DOHH2 (cell line): ENCODE measurements at regions not wholly inside any gene's neighbourhood (a gene's known extent, or its start where the extent isn't known, plus 50 kb on each side); places are given as distances from the start of the nearest gene placed in this dataset.

ENCODE experiments used
- H3F3A ChIP-seq: fragments of 200-600 bp; sonication (generic), shearing (Covaris generic); 2 replicates; pipeline ENCODE4 v1.6.0; 2016; ENCODE audit warnings: antibody characterized with exemption, mild to moderate bottlenecking; ENCODE audit not compliant: control insufficient read depth, insufficient read depth
- H3K27ac ChIP-seq: fragments of 200-600 bp; sonication (generic); 2 replicates; pipeline ENCODE4 v1.5.1; 2014; ENCODE audit warnings: low read depth, mild to moderate bottlenecking, low read length, moderate library complexity
- H3K27me3 ChIP-seq: fragments of 200-600 bp; sonication (generic); 2 replicates; pipeline ENCODE4 v1.6.1; 2014; ENCODE audit warnings: mild to moderate bottlenecking, low read length, mixed read lengths; ENCODE audit not compliant: control insufficient read depth
- H3K36me3 ChIP-seq: fragments of 200-600 bp; sonication (generic); 2 replicates; pipeline ENCODE4 v1.6.1; 2014; ENCODE audit warnings: mild to moderate bottlenecking, low read length, moderate library complexity, mixed read lengths; ENCODE audit not compliant: control insufficient read depth
- H3K4me1 ChIP-seq: fragments of 200-600 bp; sonication (generic); 2 replicates; pipeline ENCODE4 v1.6.1; 2014; ENCODE audit warnings: mild to moderate bottlenecking, low read length, mixed read lengths; ENCODE audit not compliant: control insufficient read depth
- H3K4me2 ChIP-seq: fragments of 200-600 bp; sonication (generic); 2 replicates; pipeline ENCODE4 v1.6.0; 2014; ENCODE audit warnings: mild to moderate bottlenecking, low read length, moderate library complexity
- H3K4me3 ChIP-seq: fragments of 200-600 bp; sonication (generic); 2 replicates; pipeline ENCODE4 v1.5.1; 2014; ENCODE audit warnings: mild to moderate bottlenecking, low read length, mixed read lengths
- H3K79me2 ChIP-seq: fragments of 200-600 bp; sonication (generic); 2 replicates; pipeline ENCODE4 v1.6.1; 2014; ENCODE audit warnings: mild to moderate bottlenecking, low read length, mixed read lengths; ENCODE audit not compliant: control insufficient read depth
- H3K9me2 ChIP-seq: fragments of 200-600 bp; sonication (generic); replicated peaks from 2 replicates; pipeline ENCODE4 v1.6.1; 2014; ENCODE audit warnings: mild to moderate bottlenecking, low read length, mixed read lengths; ENCODE audit not compliant: control insufficient read depth
- H3K9me3 ChIP-seq: fragments of 200-600 bp; sonication (generic); 2 replicates; pipeline ENCODE4 v1.6.1; 2014; ENCODE audit warnings: antibody characterized with exemption, low read length, mixed read lengths; ENCODE audit not compliant: control insufficient read depth, insufficient read depth
- H4K20me1 ChIP-seq: fragments of 200-600 bp; sonication (generic); 2 replicates; pipeline ENCODE4 v1.6.0; 2014; ENCODE audit warnings: low read depth, mild to moderate bottlenecking, antibody characterized with exemption, low read length, moderate library complexity; ENCODE audit not compliant: control insufficient read depth, insufficient read depth
- CTCF ChIP-seq: fragments of 200-600 bp; sonication (generic); IDR thresholded peaks from one replicate; pipeline ENCODE4 v1.5.1; 2014; ENCODE audit warnings: antibody characterized with exemption, mild to moderate bottlenecking, low read depth, low read length; ENCODE audit not compliant: poor library complexity, severe bottlenecking
- EZH2phosphoT487 ChIP-seq: fragments of 200-600 bp; sonication (generic); IDR thresholded peaks from 2 replicates; pipeline ENCODE4 v1.6.1; 2017; ENCODE audit warnings: borderline replicate concordance, mild to moderate bottlenecking, antibody characterized with exemption, low read length, moderate library complexity, mixed read lengths

- no peaks in the 10 kb centered on the region for H3K9me3 ChIP-seq
- H3F3A ChIP-seq = no peaks in the 10 kb centered on the region
- H3K36me3 ChIP-seq = no peaks in the 10 kb centered on the region
- no peaks in the 10 kb centered on the region for H3K79me2 ChIP-seq
- no peak overlapping the region for H3K4me2 ChIP-seq
- no peak overlapping the region for H3K4me3 ChIP-seq
- TF ChIP-seq CTCF (no peak), EZH2phosphoT487 (no peak)
- H3K27ac ChIP-seq = no peak overlapping the region
- H3K4me1 ChIP-seq = peaks cover 6% of the 10 kb centered on the region
- H3K9me2 ChIP-seq = no peaks in the 10 kb centered on the region
- H4K20me1 ChIP-seq = no peaks in the 10 kb centered on the region
- no peaks in the 10 kb centered on the region for H3K27me3 ChIP-seq
Measured at GRCh38 chr14:100666851-100667250, 59.8 kb upstream of the DLK1 start.

DNA sequence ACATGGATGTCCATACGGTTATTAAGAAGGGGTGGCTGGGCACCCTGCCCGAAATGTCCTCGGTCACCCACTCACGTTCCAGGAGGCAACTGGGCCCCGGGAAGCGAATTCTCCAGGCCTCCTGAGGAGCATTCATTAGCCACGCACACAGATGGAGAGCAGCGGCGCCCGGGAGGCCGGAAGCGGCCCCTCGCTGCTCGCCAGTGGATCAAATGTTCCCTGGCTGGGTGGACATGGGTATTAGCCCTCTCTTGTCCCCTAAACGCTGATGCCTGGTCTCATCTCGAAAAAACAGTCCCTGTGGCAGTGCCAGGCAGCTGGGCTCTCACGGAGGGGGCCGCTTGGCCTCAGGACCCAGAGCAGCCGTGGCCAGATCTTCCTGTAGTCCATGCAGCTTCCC lies 59.0 kb upstream of the DLK1 start:
- no peaks in the 10 kb centered on the region for H3K79me2 ChIP-seq
- H3K9me3 ChIP-seq = no peaks in the 10 kb centered on the region
- no peaks in the 10 kb centered on the region for H4K20me1 ChIP-seq
- no peak for TF ChIP-seq EZH2phosphoT487
- TF ChIP-seq CTCF = no peak
- no peak overlapping the region for H3K4me3 ChIP-seq
- no peaks in the 10 kb centered on the region for H3F3A ChIP-seq
- H3K4me2 ChIP-seq = no peak overlapping the region
- no peak overlapping the region for H3K27ac ChIP-seq
- H3K9me2 ChIP-seq = no peaks in the 10 kb centered on the region
- no peaks in the 10 kb centered on the region for H3K27me3 ChIP-seq
- no peaks in the 10 kb centered on the region for H3K36me3 ChIP-seq
- peaks cover 6% of the 10 kb centered on the region for H3K4me1 ChIP-seq

DNA sequence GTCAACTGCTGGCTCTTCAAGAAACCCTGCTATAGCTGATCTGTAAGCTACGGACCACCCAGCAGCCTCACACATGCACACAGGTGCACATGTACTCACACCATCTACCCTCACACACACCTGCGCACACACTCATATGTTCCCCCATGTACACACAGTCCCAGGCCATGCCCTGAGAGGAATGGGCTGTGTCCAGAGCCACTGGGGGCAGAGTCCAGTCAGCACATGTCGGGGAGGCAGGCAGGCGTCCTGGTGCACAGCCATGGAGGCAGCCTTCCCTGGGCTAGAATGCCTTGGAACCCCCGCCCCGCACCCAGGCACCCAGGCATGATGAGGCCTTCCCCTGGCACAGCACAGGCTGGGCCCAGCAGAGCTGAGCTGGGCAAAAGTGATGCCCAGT lies 58.3 kb upstream of the DLK1 start:
- no peak for TF ChIP-seq CTCF
- TF ChIP-seq EZH2phosphoT487 = no peak
- Histone ChIP-seq H3K36me3 (no peaks in the 10 kb centered on the region), H3K79me2 (no peaks in the 10 kb centered on the region), H4K20me1 (no peaks in the 10 kb centered on the region), H3F3A (no peaks in the 10 kb centered on the region), H3K9me3 (no peaks in the 10 kb centered on the region), H3K9me2 (no peaks in the 10 kb centered on the region), H3K27me3 (no peaks in the 10 kb centered on the region), H3K4me3 (no peak overlapping the region), H3K4me1 (no peaks in the 10 kb centered on the region), H3K27ac (no peak overlapping the region), H3K4me2 (no peak overlapping the region)

DNA sequence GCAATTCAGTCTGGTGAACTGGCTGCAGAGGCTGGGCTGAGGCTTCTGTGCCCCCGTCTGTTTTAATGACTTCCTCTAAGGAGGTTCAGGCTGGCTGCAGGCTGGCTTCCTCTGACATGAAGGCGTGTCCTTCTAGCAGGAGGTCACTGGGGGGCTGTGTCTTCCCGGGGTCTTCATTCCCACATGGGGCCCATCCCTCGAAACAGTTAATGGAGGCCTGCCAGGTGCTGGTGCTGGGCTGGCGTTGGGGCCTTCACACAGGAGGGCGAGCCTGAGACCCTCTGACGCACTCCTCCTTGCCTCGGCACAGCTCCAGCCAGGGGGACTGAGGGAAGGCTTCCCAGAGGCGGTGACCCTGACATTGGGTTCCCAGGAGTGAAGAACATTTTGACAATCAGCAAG lies 57.7 kb upstream of the DLK1 start:
- Histone ChIP-seq H3K4me2 (no peak overlapping the region), H3K9me2 (no peaks in the 10 kb centered on the region), H3K9me3 (no peaks in the 10 kb centered on the region), H3K4me1 (no peaks in the 10 kb centered on the region), H3K4me3 (no peak overlapping the region), H3K27ac (no peak overlapping the region), H3F3A (no peaks in the 10 kb centered on the region), H3K36me3 (no peaks in the 10 kb centered on the region), H4K20me1 (no peaks in the 10 kb centered on the region), H3K79me2 (no peaks in the 10 kb centered on the region), H3K27me3 (no peaks in the 10 kb centered on the region)
- TF ChIP-seq EZH2phosphoT487 (no peak), CTCF (no peak)
